Thyroid gland (tissue), 4 donors: ENCODE measurements at regions not wholly inside any gene's neighbourhood (a gene's known extent, or its start where the extent isn't known, plus 50 kb on each side); places are given as distances from the start of the nearest gene placed in this dataset.

Experiments used
- DNase-seq, 2 donors: peaks; one replicate each; pipeline ENCODE4 v3.0.0-alpha.2; 2019
- H3K27ac ChIP-seq, 3 donors: fragments of 200-600 bp; sonication (generic); 1 replicate in 2 of 3; 2 replicates in 1 of 3; pipeline ENCODE4 v1.5.1; 2016 to 2019; ENCODE audit warnings: mild to moderate bottlenecking in 1 of 3, moderate library complexity in 1 of 3
- H3K27me3 ChIP-seq: fragments of 200-600 bp; sonication (generic); one replicate; pipeline ENCODE4 v1.5.1; 2019
- H3K36me3 ChIP-seq, 2 donors: fragments of 200-600 bp; sonication (generic); one replicate each; pipeline ENCODE4 v1.5.1; 2016 to 2019
- H3K4me1 ChIP-seq, 2 donors: fragments of 200-600 bp; sonication (generic); one replicate each; pipeline ENCODE4 v1.5.1; 2017 to 2019
- H3K4me3 ChIP-seq, 3 donors: fragments of 200-600 bp; sonication (generic); replicated peaks in 1 of 3; 1 replicate in 2 of 3; 2 replicates in 1 of 3; pipeline ENCODE4 v1.5.1; 2016; ENCODE audit warnings: mild to moderate bottlenecking in 1 of 3
- H3K9me3 ChIP-seq: fragments of 200-600 bp; sonication (generic); one replicate; pipeline ENCODE4 v1.5.1; 2017
- CTCF ChIP-seq, 6 experiments: fragments of 200-600 bp in 3 of 6; fragments of 450-650 bp in 3 of 6; sonication (generic) in 3 of 6; IDR thresholded peaks; one replicate each; pipeline ENCODE4 v1.5.1; 2016 to 2019; ENCODE audit warnings: antibody characterized with exemption in 6 of 6, mild to moderate bottlenecking in 2 of 6, inconsistent platforms in 1 of 6, moderate library complexity in 1 of 6
- POLR2A ChIP-seq, 2 donors: fragments of 450-650 bp; IDR thresholded peaks; one replicate each; pipeline ENCODE4 v1.6.1; 2017; ENCODE audit warnings: antibody characterized with exemption in 2 of 2, mild to moderate bottlenecking in 2 of 2, moderate library complexity in 1 of 2
- WGBS, 2 donors: methylation state at CpG; one replicate each; pipeline ENCODE4 v1.1.5; 2017; 5-methylcytosine and 5-hydroxymethylcytosine counted together
- intact Hi-C: fragments of 100-400 bp; cut with DNase I; formaldehyde crosslinking; loops from one replicate; pipeline ENCODE4 v1.15.1; 2023

DNA sequence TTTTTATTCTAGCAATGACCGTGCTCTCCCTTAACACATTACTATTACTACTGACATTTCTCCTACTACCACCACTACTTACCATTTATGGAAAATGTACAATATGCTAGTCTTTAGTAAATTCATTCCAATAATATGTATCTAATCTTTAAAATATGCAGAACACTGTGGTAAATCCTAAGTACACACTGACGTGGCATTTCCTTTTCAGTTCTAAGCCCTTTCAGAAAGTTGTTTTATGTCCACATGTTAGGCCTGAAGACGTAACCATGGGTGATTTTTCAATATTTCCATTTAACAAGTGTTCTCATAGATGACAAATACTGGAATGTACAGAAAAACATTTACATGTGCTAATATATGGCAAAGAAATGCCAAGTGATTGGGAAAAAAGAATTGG, 268.6 kb upstream of the SLIT2 start:
- TF ChIP-seq POLR2A (IDR thresholded peaks at IDR 0.05) = no peak
- no peak for TF ChIP-seq CTCF (IDR thresholded peaks at IDR 0.05)
- no peaks in the 10 kb centered on the region for H3K27me3 ChIP-seq
- no peaks in the 10 kb centered on the region for H3K36me3 ChIP-seq
- H3K4me1 ChIP-seq = no peaks in the 10 kb centered on the region
- H3K4me3 ChIP-seq = no peak overlapping the region
- 85 to 86% methylated on average over 3 of the region's 3 CpGs for WGBS, 2 donors
- H3K9me3 ChIP-seq = no peaks in the 10 kb centered on the region
- DNase-seq = no peak
- intact Hi-C loops = no loop called here
- H3K27ac ChIP-seq = no peak overlapping the region

DNA sequence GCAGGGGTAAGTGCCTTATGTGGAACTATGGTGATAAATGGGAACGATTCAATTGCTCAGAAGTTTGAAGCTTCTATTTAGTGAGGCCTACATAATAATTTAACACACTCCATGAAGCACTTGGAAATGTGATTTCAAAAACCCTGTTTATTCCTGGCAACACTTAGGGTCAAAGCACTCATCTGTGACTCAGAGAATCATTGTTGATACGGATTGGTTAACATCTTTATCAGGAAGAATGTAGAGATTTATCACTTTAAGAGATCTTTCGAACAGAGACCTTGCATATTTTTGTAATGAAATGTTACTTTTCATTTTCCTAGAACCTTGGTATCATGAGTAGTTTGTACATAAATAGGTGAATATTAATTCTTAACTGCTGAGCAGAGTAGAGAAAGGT, 269.1 kb upstream of the SLIT2 start:
- no peaks in the 10 kb centered on the region for H3K9me3 ChIP-seq
- no peaks in the 10 kb centered on the region for H3K36me3 ChIP-seq
- 74 to 79% methylated on average over 3 of the region's 3 CpGs for WGBS, 2 donors
- H3K4me1 ChIP-seq = no peaks in the 10 kb centered on the region
- TF ChIP-seq POLR2A (IDR thresholded peaks at IDR 0.05) = no peak
- TF ChIP-seq CTCF (IDR thresholded peaks at IDR 0.05) = no peak
- no peak overlapping the region for H3K27ac ChIP-seq
- intact Hi-C loops = no loop called here
- DNase-seq = no peak
- no peaks in the 10 kb centered on the region for H3K27me3 ChIP-seq
- no peak overlapping the region for H3K4me3 ChIP-seq

DNA sequence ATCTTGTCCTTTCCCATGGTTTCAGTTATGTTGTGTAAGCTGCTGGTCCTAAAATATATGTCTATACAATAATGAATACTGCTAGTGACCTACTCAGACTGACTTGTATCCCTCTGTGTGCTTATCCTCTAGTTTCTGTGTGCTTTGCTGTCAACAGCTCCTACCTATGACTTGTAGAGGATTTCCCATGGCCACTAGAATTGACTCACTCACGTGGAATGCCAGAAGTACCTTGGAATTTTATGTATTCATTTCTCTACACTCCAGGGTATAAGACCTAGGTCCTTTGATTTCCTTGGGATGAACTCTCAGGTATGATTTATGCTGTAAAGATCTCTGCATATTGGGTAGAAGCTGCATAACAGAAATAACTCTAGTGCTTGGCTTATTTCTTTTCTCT, 279.9 kb upstream of the SLIT2 start:
- intact Hi-C loops = no loop called here
- TF ChIP-seq CTCF (IDR thresholded peaks at IDR 0.05) (no peak), POLR2A (IDR thresholded peaks at IDR 0.05) (no peak)
- WGBS, 2 donors = 68 to 78% methylated on average over 1 of the region's 1 CpG

DNA sequence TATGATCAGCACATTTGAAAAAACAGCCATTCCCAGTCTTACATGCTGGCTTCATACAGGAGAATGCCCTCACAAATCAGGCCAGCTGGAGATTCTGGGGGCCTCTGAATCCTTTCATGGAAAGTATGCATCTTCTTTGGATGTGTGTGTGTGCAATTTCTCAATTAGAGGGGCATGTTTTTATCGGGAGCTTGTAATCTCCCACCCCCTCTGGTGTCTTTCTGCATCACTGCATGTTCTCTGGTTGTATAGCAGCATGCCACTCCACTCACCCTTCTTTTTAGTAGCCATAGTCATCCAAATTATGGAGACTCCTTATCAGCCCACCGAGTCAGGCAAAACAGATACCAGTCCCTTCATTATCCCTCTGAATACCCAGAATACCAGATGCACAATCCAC, 282.2 kb upstream of the SLIT2 start:
- Histone ChIP-seq H3K4me3 (no peak overlapping the region), H3K9me3 (no peaks in the 10 kb centered on the region), H3K27ac (no peak overlapping the region), H3K36me3 (no peaks in the 10 kb centered on the region), H3K27me3 (no peaks in the 10 kb centered on the region), H3K4me1 (peaks cover 4 to 5% of the 10 kb centered on the region in 2 donors)
- TF ChIP-seq CTCF (IDR thresholded peaks at IDR 0.05) (no peak), POLR2A (IDR thresholded peaks at IDR 0.05) (no peak)
- 35 to 38% methylated on average over 2 of the region's 2 CpGs for WGBS, 2 donors
- DNase-seq = no peak
- intact Hi-C loops = no loop called here

More for the DNA sequence above, 279.9 kb upstream of the SLIT2 start:
- no peak for DNase-seq
- H3K4me1 ChIP-seq = peaks cover 4 to 5% of the 10 kb centered on the region in 2 donors
- no peaks in the 10 kb centered on the region for H3K36me3 ChIP-seq
- no peak overlapping the region for H3K27ac ChIP-seq
- no peak overlapping the region for H3K4me3 ChIP-seq
- no peaks in the 10 kb centered on the region for H3K9me3 ChIP-seq
- H3K27me3 ChIP-seq = no peaks in the 10 kb centered on the region

GRCh38 chr4:19961091-19961490, 290.6 kb upstream of the SLIT2 start:
- Histone ChIP-seq H3K4me1 (no peaks in the 10 kb centered on the region), H3K9me3 (no peaks in the 10 kb centered on the region), H3K4me3 (no peak overlapping the region), H3K36me3 (no peaks in the 10 kb centered on the region), H3K27ac (no peak overlapping the region), H3K27me3 (no peaks in the 10 kb centered on the region)
- 75 to 96% methylated on average over 1 of the region's 1 CpG for WGBS, 2 donors
- DNase-seq = no peak
- intact Hi-C loops = no loop called here
- no peak for TF ChIP-seq CTCF (IDR thresholded peaks at IDR 0.05)
- TF ChIP-seq POLR2A (IDR thresholded peaks at IDR 0.05) = no peak
